AG04450 (cell line): ENCODE measurements at regions not wholly inside any gene's neighbourhood (a gene's known extent, or its start where the extent isn't known, plus 50 kb on each side); places are given as distances from the start of the nearest gene placed in this dataset.
A peak's percentile ranks its signal among the peaks of the same experiment; 100 is the strongest.

Experiments
- CTCF ChIA-PET: fragments of 300-600, 350-600 bp; formaldehyde crosslinking; extraction: SDS; loops from one replicate; lab custom pipeline; 2022; ENCODE audit warnings: antibody characterized with exemption, inconsistent platforms; lab: Charles Lee
- POLR2A ChIA-PET: fragments of 350-600 bp; formaldehyde crosslinking; extraction: SDS; loops from one replicate; lab custom pipeline; 2021; ENCODE audit warnings: antibody characterized with exemption, inconsistent platforms; lab: Yijun Ruan, JAX
- DNase-seq: peaks from one replicate; pipeline ENCODE4 v3.0.0-alpha.2; 2011; ENCODE audit warnings: low read depth, low spot score
- H3K27ac ChIP-seq: one replicate; pipeline ENCODE4 v1.5.1; 2012; ENCODE audit warnings: low read depth, low read length, control low read depth
- H3K27me3 ChIP-seq: one replicate; pipeline ENCODE4 v1.6.0; 2012; ENCODE audit warnings: low read length; ENCODE audit not compliant: control insufficient read depth, insufficient read depth
- H3K4me3 ChIP-seq: 2 replicates; pipeline ENCODE4 v1.5.1; 2011; ENCODE audit warnings: mild to moderate bottlenecking, low read depth, low read length, control low read depth
- H3K9me3 ChIP-seq: 2 replicates; pipeline ENCODE4 v1.5.1; 2012; ENCODE audit warnings: low read length; ENCODE audit not compliant: control insufficient read depth, insufficient read depth
- TF ChIP-seq, protein P1 (sequence below): IDR thresholded peaks from 2 replicates; pipeline ENCODE4 v1.5.1; 2011; ENCODE audit warnings: low read depth, low read length, control low read depth, inconsistent platforms

DNA sequence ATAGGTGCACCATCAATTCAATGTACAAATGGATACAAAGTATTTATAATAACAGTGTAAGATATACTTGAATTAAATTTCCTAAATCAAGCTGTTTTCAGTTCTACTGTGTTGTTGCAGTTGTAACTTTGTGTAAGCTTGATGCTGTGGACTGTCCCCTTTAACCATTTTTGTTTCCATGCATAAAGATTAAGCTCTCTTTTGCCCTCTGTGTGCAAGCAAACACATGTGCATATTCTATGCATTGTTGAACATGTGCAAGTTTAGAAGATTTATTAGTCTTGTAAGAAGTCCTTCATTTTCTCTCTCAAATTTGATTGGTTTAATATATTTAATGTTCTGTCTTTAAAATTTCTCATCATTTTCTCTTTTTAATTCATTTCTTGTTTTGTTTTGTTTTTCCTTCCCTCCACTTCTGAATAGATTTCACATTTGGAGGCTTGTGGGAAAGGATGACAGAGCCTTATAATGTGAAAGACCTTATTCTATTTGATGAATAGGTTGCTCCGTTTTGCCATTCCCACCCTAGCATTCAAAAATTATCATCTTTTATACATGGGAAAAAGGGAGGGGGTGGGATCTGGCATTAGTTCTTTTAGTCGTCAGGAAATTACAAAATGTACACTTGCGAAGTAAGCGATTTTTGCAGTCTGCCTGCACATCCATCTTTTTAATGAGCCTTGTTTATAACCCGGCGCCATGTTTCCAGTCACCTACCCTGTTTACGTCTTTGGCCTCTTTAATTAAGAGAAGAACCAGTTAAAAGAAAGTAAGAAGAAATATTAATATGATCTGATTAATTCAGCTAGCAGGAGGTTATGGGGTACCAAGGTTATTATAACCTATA is 961.5 kb upstream of the NR2F2 start:
- Histone ChIP-seq H3K4me3 (no peak overlapping the region), H3K27me3 (no peaks in the 10 kb centered on the region), H3K27ac (no peak overlapping the region), H3K9me3 (no peaks in the 10 kb centered on the region)
- DNase-seq: no peak
- POLR2A ChIA-PET: no interaction called here
- CTCF ChIA-PET: interaction anchor here (1.2 kb wide), 1 partner anchor 958 kb away, joined by 3 read pairs; no protein-coding TSS in a partner anchor
- TF ChIP-seq, protein P1, sequence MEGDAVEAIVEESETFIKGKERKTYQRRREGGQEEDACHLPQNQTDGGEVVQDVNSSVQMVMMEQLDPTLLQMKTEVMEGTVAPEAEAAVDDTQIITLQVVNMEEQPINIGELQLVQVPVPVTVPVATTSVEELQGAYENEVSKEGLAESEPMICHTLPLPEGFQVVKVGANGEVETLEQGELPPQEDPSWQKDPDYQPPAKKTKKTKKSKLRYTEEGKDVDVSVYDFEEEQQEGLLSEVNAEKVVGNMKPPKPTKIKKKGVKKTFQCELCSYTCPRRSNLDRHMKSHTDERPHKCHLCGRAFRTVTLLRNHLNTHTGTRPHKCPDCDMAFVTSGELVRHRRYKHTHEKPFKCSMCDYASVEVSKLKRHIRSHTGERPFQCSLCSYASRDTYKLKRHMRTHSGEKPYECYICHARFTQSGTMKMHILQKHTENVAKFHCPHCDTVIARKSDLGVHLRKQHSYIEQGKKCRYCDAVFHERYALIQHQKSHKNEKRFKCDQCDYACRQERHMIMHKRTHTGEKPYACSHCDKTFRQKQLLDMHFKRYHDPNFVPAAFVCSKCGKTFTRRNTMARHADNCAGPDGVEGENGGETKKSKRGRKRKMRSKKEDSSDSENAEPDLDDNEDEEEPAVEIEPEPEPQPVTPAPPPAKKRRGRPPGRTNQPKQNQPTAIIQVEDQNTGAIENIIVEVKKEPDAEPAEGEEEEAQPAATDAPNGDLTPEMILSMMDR: no peak

DNA sequence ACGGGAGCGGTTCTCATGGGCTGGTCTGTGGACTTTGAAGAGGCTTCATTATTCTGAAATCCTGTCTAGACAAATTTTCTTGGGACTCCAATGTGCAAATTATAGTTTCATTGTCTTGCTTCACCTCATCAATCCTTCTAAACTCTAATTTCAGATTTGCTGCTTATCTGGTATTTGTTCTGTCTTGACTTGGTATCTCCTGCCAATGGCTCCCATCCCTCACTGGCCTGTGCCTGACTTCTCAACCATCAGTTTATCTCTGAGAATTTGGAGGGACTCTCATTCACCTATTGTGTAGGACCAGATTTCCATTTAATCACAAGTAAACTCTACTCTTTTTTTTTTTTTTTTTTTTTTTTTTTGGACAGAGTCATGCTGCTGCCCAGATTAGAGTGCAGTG is 960.2 kb upstream of the NR2F2 start:
- Histone ChIP-seq H3K27me3 (no peaks in the 10 kb centered on the region), H3K27ac (no peak overlapping the region), H3K9me3 (no peaks in the 10 kb centered on the region), H3K4me3 (no peak overlapping the region)
- ChIA-PET CTCF (no interaction called here), POLR2A (no interaction called here)
- TF ChIP-seq, protein P1: no peak
- DNase-seq: no peak

DNA sequence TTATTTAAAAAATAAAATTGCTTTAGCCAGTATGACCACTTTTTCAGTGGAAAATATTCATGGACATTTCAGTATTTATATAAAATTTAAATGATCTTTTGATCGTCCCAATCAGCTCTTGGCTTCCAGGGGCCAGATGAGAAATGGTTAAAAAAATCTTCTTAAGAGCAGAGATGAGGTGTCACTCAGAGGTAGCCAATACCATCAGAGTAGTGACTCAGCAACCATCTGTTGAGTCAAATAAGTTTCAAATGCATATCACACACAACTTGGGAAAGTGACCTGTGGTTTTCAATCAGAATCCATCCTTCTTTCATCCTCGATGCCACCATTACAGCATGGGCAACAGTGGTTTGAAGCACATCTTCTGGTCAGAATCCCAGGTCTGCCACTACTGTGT is 958.8 kb upstream of the NR2F2 start:
- CTCF ChIA-PET: no interaction called here
- no peaks in the 10 kb centered on the region for H3K9me3 ChIP-seq
- no peak overlapping the region for H3K27ac ChIP-seq
- no peak for DNase-seq
- TF ChIP-seq, protein P1: no peak
- H3K4me3 ChIP-seq: no peak overlapping the region
- no peaks in the 10 kb centered on the region for H3K27me3 ChIP-seq
- POLR2A ChIA-PET: no interaction called here

DNA sequence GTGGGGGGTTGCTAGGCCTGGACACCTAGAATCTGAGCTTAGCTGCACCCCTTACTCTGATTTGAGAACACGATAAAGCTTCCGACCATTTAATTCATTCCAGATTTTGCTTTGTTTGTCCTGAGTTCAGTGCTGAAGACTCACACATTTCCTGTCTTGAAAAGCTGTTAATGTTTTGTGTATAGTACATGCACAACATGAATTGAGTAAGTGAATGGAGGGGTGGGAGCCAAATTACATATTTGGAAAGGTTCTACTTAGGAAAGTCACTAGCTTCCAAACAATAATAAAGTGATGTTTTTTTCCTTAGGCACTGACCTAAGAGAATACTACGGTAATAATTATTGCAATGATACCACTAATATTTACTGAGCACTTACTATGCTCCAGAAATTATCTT is 955.2 kb upstream of the NR2F2 start:
- ChIA-PET CTCF (no interaction called here), POLR2A (no interaction called here)
- H3K4me3 ChIP-seq: no peak overlapping the region
- no peaks in the 10 kb centered on the region for H3K27me3 ChIP-seq
- no peaks in the 10 kb centered on the region for H3K9me3 ChIP-seq
- no peak for DNase-seq
- no peak overlapping the region for H3K27ac ChIP-seq
- TF ChIP-seq, protein P1: no peak

DNA sequence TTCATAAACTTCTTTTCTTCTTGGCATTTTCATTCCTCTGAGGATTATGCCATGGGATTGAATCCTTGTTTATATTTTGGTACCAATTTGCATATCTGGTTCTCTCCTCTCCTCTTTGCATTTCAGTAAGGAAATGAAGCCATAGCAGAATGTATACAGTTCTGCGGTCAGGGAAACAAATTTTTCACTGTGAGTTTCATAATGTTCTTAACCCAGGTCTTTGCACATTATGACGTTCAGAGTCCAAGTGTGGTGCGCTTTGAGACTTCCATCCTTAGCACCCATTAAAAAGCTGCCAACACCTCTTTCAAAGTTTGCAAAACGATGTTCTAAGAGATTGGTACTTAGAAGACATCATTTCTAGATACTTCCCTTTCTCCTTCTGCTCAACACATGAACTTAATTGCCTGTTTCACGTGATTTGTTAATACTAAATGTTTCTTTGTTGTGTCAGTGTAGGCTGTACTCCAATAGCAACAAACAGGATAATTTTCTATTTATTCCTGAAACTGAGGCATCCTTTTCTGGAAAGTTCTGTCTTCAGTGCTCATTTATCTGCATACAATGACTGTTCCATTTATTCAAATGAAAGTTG is 953.1 kb upstream of the NR2F2 start:
- peak; percentile 38 for DNase-seq
- TF ChIP-seq, protein P1: no peak
- ChIA-PET POLR2A (no interaction called here), CTCF (no interaction called here)
- H3K27me3 ChIP-seq: no peaks in the 10 kb centered on the region
- H3K9me3 ChIP-seq: no peaks in the 10 kb centered on the region
- no peak overlapping the region for H3K4me3 ChIP-seq
- no peak overlapping the region for H3K27ac ChIP-seq
